Tibial nerve (tissue), 4 donors: ENCODE measurements at regions not wholly inside any gene's neighbourhood (a gene's known extent, or its start where the extent isn't known, plus 50 kb on each side); places are given as distances from the start of the nearest gene placed in this dataset.

Experiments
- DNase-seq, 2 donors: peaks; one replicate each; pipeline ENCODE4 v3.0.0-alpha.2; 2019; ENCODE audit warnings: low spot score in 2 of 2
- H3K27ac ChIP-seq, 4 donors: fragments of 200-600 bp; sonication (generic) in 3 of 4; one replicate each; pipeline ENCODE4 v1.5.1; 2017 to 2019; ENCODE audit warnings: mild to moderate bottlenecking in 1 of 4
- H3K27me3 ChIP-seq, 2 donors: fragments of 200-600 bp; sonication (generic) in 1 of 2; one replicate each; pipeline versions ENCODE4 v1.5.1 to v1.6.0; 2017 to 2019
- H3K36me3 ChIP-seq, 3 donors: fragments of 200-600 bp; sonication (generic); one replicate each; pipeline ENCODE4 v1.5.1; 2018 to 2019
- H3K4me1 ChIP-seq, 4 donors: fragments of 200-600 bp; sonication (generic) in 3 of 4; one replicate each; pipeline ENCODE4 v1.5.1; 2017 to 2019
- H3K4me3 ChIP-seq, 4 donors: fragments of 200-600 bp; sonication (generic) in 3 of 4; one replicate each; pipeline ENCODE4 v1.5.1; 2017 to 2019; ENCODE audit warnings: mild to moderate bottlenecking in 1 of 4, moderate library complexity in 1 of 4
- H3K9me3 ChIP-seq, 4 donors: fragments of 200-600 bp; sonication (generic) in 3 of 4; one replicate each; pipeline ENCODE4 v1.5.1; 2017 to 2019
- CTCF ChIP-seq, 5 experiments: fragments of 200-600 bp in 3 of 5; fragments of 450-650 bp in 2 of 5; sonication (generic) in 3 of 5; IDR thresholded peaks; one replicate each; pipeline ENCODE4 v1.5.1; 2016 to 2019; ENCODE audit warnings: antibody characterized with exemption in 5 of 5, mild to moderate bottlenecking in 3 of 5, moderate library complexity in 2 of 5
- EP300 ChIP-seq, 2 donors: sonication (generic); formaldehyde crosslinking; IDR thresholded peaks; one replicate each; pipeline ENCODE4 v1.6.1; 2017; ENCODE audit warnings: antibody characterized with exemption in 2 of 2, mild to moderate bottlenecking in 1 of 2
- POLR2A ChIP-seq, 2 donors: fragments of 450-650 bp; IDR thresholded peaks; one replicate each; pipeline ENCODE4 v1.6.1; 2017; ENCODE audit warnings: antibody characterized with exemption in 2 of 2, mild to moderate bottlenecking in 2 of 2, moderate library complexity in 2 of 2
- WGBS, 2 donors: methylation state at CpG; one replicate each; pipeline ENCODE4 v1.1.5; 2018; 5-methylcytosine and 5-hydroxymethylcytosine counted together

- TF ChIP-seq POLR2A (IDR thresholded peaks at IDR 0.05) = no peak
- TF ChIP-seq CTCF (IDR thresholded peaks at IDR 0.05) = no peak
- no peak for TF ChIP-seq EP300 (IDR thresholded peaks at IDR 0.05)
- H3K36me3 ChIP-seq = no peaks in the 10 kb centered on the region
- no peak for DNase-seq
- peaks cover 0 to 69% (median 0%) of the 10 kb centered on the region in 4 donors for H3K9me3 ChIP-seq
- no peak overlapping the region for H3K4me3 ChIP-seq
- H3K27ac ChIP-seq = no peak overlapping the region
- H3K4me1 ChIP-seq = no peaks in the 10 kb centered on the region
- H3K27me3 ChIP-seq = no peaks in the 10 kb centered on the region
- 87 to 88% methylated on average over 5 of the region's 5 CpGs for WGBS, 2 donors
Measured at GRCh38 chr3:13707456-13707855, 158.5 kb downstream of the FBLN2 start.

- no peak overlapping the region for H3K4me3 ChIP-seq
- H3K27me3 ChIP-seq = no peaks in the 10 kb centered on the region
- no peaks in the 10 kb centered on the region for H3K36me3 ChIP-seq
- DNase-seq = no peak
- H3K9me3 ChIP-seq = peaks cover 0 to 66% (median 0%) of the 10 kb centered on the region in 4 donors
- H3K27ac ChIP-seq = no peak overlapping the region
- no peak for TF ChIP-seq POLR2A (IDR thresholded peaks at IDR 0.05)
- TF ChIP-seq CTCF (IDR thresholded peaks at IDR 0.05) = no peak
- no peak for TF ChIP-seq EP300 (IDR thresholded peaks at IDR 0.05)
- WGBS, 2 donors = 79 to 88% methylated on average over 4 of the region's 4 CpGs
- H3K4me1 ChIP-seq = no peaks in the 10 kb centered on the region
Measured at GRCh38 chr3:13706886-13707285, 158.0 kb downstream of the FBLN2 start.

- DNase-seq = no peak
- WGBS, 2 donors = 81 to 90% methylated on average over 2 of the region's 2 CpGs
- no peak overlapping the region for H3K4me3 ChIP-seq
- H3K36me3 ChIP-seq = no peaks in the 10 kb centered on the region
- no peaks in the 10 kb centered on the region for H3K27me3 ChIP-seq
- peaks cover 0 to 65% (median 0%) of the 10 kb centered on the region in 4 donors for H3K9me3 ChIP-seq
- H3K4me1 ChIP-seq = no peaks in the 10 kb centered on the region
- TF ChIP-seq CTCF (IDR thresholded peaks at IDR 0.05) (no peak), EP300 (IDR thresholded peaks at IDR 0.05) (no peak), POLR2A (IDR thresholded peaks at IDR 0.05) (no peak)
- H3K27ac ChIP-seq = no peak overlapping the region
Measured at GRCh38 chr3:13706451-13706850, 157.5 kb downstream of the FBLN2 start.

- H3K9me3 ChIP-seq = peaks cover 0 to 59% (median 0%) of the 10 kb centered on the region in 4 donors
- no peaks in the 10 kb centered on the region for H3K27me3 ChIP-seq
- TF ChIP-seq EP300 (IDR thresholded peaks at IDR 0.05) = no peak
- TF ChIP-seq CTCF (IDR thresholded peaks at IDR 0.05) = no peak
- no peak for TF ChIP-seq POLR2A (IDR thresholded peaks at IDR 0.05)
- WGBS, 2 donors = 89 to 92% methylated on average over 4 of the region's 4 CpGs
- no peak overlapping the region for H3K4me3 ChIP-seq
- H3K36me3 ChIP-seq = no peaks in the 10 kb centered on the region
- H3K27ac ChIP-seq = no peak overlapping the region
- H3K4me1 ChIP-seq = no peaks in the 10 kb centered on the region
- no peak for DNase-seq
Measured at GRCh38 chr3:13705702-13706280, 156.9 kb downstream of the FBLN2 start.

- WGBS, 2 donors = 82 to 86% methylated on average over 3 of the region's 3 CpGs
- Histone ChIP-seq H3K36me3 (no peaks in the 10 kb centered on the region), H3K9me3 (peaks cover 0 to 51% (median 0%) of the 10 kb centered on the region in 4 donors), H3K4me1 (no peaks in the 10 kb centered on the region), H3K27ac (no peak overlapping the region), H3K4me3 (no peak overlapping the region), H3K27me3 (no peaks in the 10 kb centered on the region)
- DNase-seq = no peak
- no peak for TF ChIP-seq EP300 (IDR thresholded peaks at IDR 0.05)
- no peak for TF ChIP-seq CTCF (IDR thresholded peaks at IDR 0.05)
- no peak for TF ChIP-seq POLR2A (IDR thresholded peaks at IDR 0.05)
Measured at GRCh38 chr3:13705051-13705450, 156.1 kb downstream of the FBLN2 start.
